SU-DHL-6 (cell line): ENCODE measurements at regions not wholly inside any gene's neighbourhood (a gene's known extent, or its start where the extent isn't known, plus 50 kb on each side); places are given as distances from the start of the nearest gene placed in this dataset.

Experiments
- EZH2phosphoT487 ChIP-seq: fragments of 200-600 bp; sonication (generic), shearing (Covaris generic); conservative IDR thresholded peaks from 2 replicates; pipeline ENCODE4 v1.6.1; 2018; ENCODE audit warnings: mild to moderate bottlenecking, antibody characterized with exemption, low read length, moderate library complexity, mixed read lengths
- TF ChIP-seq, protein P1 (sequence below): fragments of 200-600 bp; sonication (generic); IDR thresholded peaks from one replicate; pipeline ENCODE4 v1.5.1; 2017; ENCODE audit warnings: antibody characterized with exemption, mild to moderate bottlenecking, low read length, moderate library complexity; ENCODE audit not compliant: insufficient read depth, poor library complexity, severe bottlenecking

DNA sequence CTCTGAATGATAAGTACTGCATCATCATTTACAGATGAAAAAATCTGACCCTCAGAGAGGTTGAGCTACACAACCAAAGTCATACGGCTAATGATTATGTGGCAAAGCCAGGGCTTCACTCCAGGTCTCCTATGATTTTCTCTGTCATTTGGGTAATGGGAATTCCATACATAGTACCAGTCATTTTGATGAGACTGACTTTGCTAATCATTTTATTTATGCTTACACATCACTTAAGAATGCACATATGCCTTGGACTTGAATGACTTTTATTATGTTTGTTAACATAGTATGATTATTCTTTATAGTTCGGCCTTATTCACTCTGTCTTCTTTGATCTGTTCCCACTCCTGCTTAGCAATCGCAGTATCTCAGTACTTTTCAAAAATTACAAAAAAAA, 255.1 kb upstream of the GPRIN3 start:
- TF ChIP-seq, protein P1, sequence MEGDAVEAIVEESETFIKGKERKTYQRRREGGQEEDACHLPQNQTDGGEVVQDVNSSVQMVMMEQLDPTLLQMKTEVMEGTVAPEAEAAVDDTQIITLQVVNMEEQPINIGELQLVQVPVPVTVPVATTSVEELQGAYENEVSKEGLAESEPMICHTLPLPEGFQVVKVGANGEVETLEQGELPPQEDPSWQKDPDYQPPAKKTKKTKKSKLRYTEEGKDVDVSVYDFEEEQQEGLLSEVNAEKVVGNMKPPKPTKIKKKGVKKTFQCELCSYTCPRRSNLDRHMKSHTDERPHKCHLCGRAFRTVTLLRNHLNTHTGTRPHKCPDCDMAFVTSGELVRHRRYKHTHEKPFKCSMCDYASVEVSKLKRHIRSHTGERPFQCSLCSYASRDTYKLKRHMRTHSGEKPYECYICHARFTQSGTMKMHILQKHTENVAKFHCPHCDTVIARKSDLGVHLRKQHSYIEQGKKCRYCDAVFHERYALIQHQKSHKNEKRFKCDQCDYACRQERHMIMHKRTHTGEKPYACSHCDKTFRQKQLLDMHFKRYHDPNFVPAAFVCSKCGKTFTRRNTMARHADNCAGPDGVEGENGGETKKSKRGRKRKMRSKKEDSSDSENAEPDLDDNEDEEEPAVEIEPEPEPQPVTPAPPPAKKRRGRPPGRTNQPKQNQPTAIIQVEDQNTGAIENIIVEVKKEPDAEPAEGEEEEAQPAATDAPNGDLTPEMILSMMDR: no peak
- TF ChIP-seq EZH2phosphoT487: no peak
